K562 (cell line): ENCODE measurements at regions not wholly inside any gene's neighbourhood (a gene's known extent, or its start where the extent isn't known, plus 50 kb on each side); places are given as distances from the start of the nearest gene placed in this dataset.

ENCODE experiments used
- ATAC-seq: fragments of 200-7000 bp; cut with Tn5 transposase; 3 replicates; pipeline ENCODE4 v1.9.1; 2020; ENCODE audit warnings: moderate library complexity
- BruUV-seq: library from RNA; stranded (reverse); fragments of 400-500 nt; replicated peaks from 2 replicates; lab custom pipeline; 2021; lab: Mats Ljungman, UMichigan
- CTCF ChIA-PET: fragments of 300-600 bp; formaldehyde crosslinking; extraction: SDS; loops from one replicate; lab custom pipeline; 2021; ENCODE audit warnings: low intra/inter-chr PET ratio; lab: Yijun Ruan, JAX
- POLR2A ChIA-PET: fragments of 300-600, 350-650 bp; sonication (Branson Sonifier 250); formaldehyde crosslinking; extraction: SDS; loops from one replicate; lab custom pipeline; 2021; ENCODE audit warnings: antibody characterized with exemption, inconsistent platforms; lab: Yijun Ruan, JAX
- DNase-seq, 4 experiments: peaks; one replicate each; pipeline versions ENCODE4 v3.0.0 to v3.0.0-alpha.2; 2011 to 2018; ENCODE audit warnings: low spot score in 3 of 4, mixed read lengths in 3 of 4; ENCODE audit errors: extremely low read depth in 1 of 4
- FAIRE-seq: peaks from 2 replicates; lab custom pipeline; 2011; peaks lifted over from hg19 to GRCh38; lab: Jason Lieb, UNC
- H2AFZ ChIP-seq: 2 replicates; pipeline ENCODE4 v1.6.0; 2011; ENCODE audit warnings: low read depth, low read length, control low read depth, inconsistent platforms
- H3K27ac ChIP-seq: fragments of 200-600 bp; 3 replicates; pipeline ENCODE4 v1.8.0; 2011; ENCODE audit warnings: low read depth, mild to moderate bottlenecking, control low read depth, inconsistent platforms, low read length, moderate library complexity, mixed read lengths; ENCODE audit errors: extremely low read depth
- H3K27me3 ChIP-seq, 2 experiments: fragments of 300-600 bp in 1 of 2; 2 replicates in 1 of 2; 3 replicates in 1 of 2; pipeline versions ENCODE4 v1.6.0 to v1.8.0; 2011; ENCODE audit warnings: inconsistent platforms in 2 of 2, low read length in 2 of 2, mild to moderate bottlenecking in 1 of 2, mixed read lengths in 1 of 2, moderate library complexity in 1 of 2; ENCODE audit not compliant: control insufficient read depth in 2 of 2, insufficient read depth in 2 of 2
- H3K36me3 ChIP-seq: fragments of 300-600 bp; 3 replicates; pipeline ENCODE4 v1.8.0; 2011; ENCODE audit warnings: mild to moderate bottlenecking, low read length, inconsistent platforms; ENCODE audit not compliant: control insufficient read depth, insufficient read depth
- H3K4me1 ChIP-seq, 2 experiments: fragments of 200-600 bp in 1 of 2; replicated peaks in 1 of 2; 2 replicates in 1 of 2; 3 replicates in 1 of 2; pipeline versions ENCODE4 v1.5.1 to v1.8.0; 2011; ENCODE audit warnings: inconsistent platforms in 2 of 2, low read length in 2 of 2, mild to moderate bottlenecking in 1 of 2, mixed read lengths in 1 of 2, moderate library complexity in 1 of 2; ENCODE audit not compliant: control insufficient read depth in 2 of 2, insufficient read depth in 2 of 2
- H3K4me2 ChIP-seq: 2 replicates; pipeline ENCODE4 v1.6.1; 2011; ENCODE audit warnings: low read length, control low read depth, inconsistent platforms, mixed read lengths; ENCODE audit not compliant: insufficient read depth
- H3K4me3 ChIP-seq: fragments of 200-600 bp; sonication (generic), shearing (Covaris generic); 2 replicates; pipeline ENCODE4 v1.5.1; 2016; ENCODE audit warnings: control low read depth, inconsistent platforms
- H3K79me2 ChIP-seq: fragments of 200-600 bp; 3 replicates; pipeline ENCODE4 v1.8.0; 2011; ENCODE audit warnings: low read length, inconsistent platforms; ENCODE audit not compliant: control insufficient read depth, insufficient read depth
- H3K9ac ChIP-seq, 2 experiments: 2 replicates each; pipeline versions ENCODE4 v1.6.0 to v1.6.1; 2011; ENCODE audit warnings: low read depth in 2 of 2, low read length in 2 of 2, control low read depth in 1 of 2, inconsistent platforms in 1 of 2, mild to moderate bottlenecking in 1 of 2, mixed read lengths in 1 of 2; ENCODE audit not compliant: insufficient read depth in 1 of 2
- H3K9me1 ChIP-seq: one replicate; pipeline ENCODE4 v1.6.0; 2011; ENCODE audit warnings: inconsistent platforms, mild to moderate bottlenecking, low read length, moderate library complexity; ENCODE audit not compliant: control insufficient read depth, insufficient read depth
- H3K9me3 ChIP-seq: replicated peaks from 2 replicates; pipeline ENCODE4 v1.5.1; 2011; ENCODE audit warnings: low read depth, low read length, inconsistent platforms; ENCODE audit not compliant: control insufficient read depth, insufficient read depth
- H4K20me1 ChIP-seq: replicated peaks from 2 replicates; pipeline ENCODE4 v1.6.1; 2011; ENCODE audit warnings: low read length, inconsistent platforms, mixed read lengths; ENCODE audit not compliant: control insufficient read depth, insufficient read depth
- ARNT ChIP-seq, 2 experiments: fragments of 450-650 bp; IDR thresholded peaks; 2 replicates each; pipeline ENCODE4 v1.6.1; 2016; ENCODE audit warnings: mild to moderate bottlenecking in 1 of 2
- BHLHE40 ChIP-seq: IDR thresholded peaks from 2 replicates; pipeline ENCODE4 v1.6.1; 2011; ENCODE audit warnings: low read length, improper control_type of control experiment
- BRF1 ChIP-seq: IDR thresholded peaks from 3 replicates; pipeline ENCODE4 v1.6.1; 2011; ENCODE audit warnings: borderline replicate concordance, mild to moderate bottlenecking; ENCODE audit not compliant: insufficient read length; ENCODE audit errors: extremely low read depth
- CHD4 ChIP-seq: fragments of 200-600 bp; sonication (generic); IDR thresholded peaks from 3 replicates; pipeline ENCODE4 v1.6.1; 2012; ENCODE audit warnings: low read depth, mild to moderate bottlenecking, mixed read lengths, low read length, inconsistent platforms; ENCODE audit not compliant: insufficient read depth, insufficient replicate concordance, poor library complexity, severe bottlenecking
- EHMT2 ChIP-seq: fragments of 450-650 bp; IDR thresholded peaks from 2 replicates; pipeline ENCODE4 v1.6.1; 2018; ENCODE audit warnings: antibody characterized with exemption
- MEIS2 ChIP-seq: fragments of 450-650 bp; IDR thresholded peaks from 2 replicates; pipeline ENCODE4 v1.6.1; 2014; ENCODE audit warnings: mild to moderate bottlenecking; ENCODE audit not compliant: partially characterized antibody
- MIER1 ChIP-seq: fragments of 450-650 bp; IDR thresholded peaks from 2 replicates; pipeline ENCODE4 v1.6.1; 2016; ENCODE audit warnings: antibody characterized with exemption, mild to moderate bottlenecking, low read depth
- MLLT1 ChIP-seq, 2 experiments: fragments of 450-650 bp; IDR thresholded peaks; 2 replicates each; pipeline ENCODE4 v1.6.1; 2016
- NCOA1 ChIP-seq: fragments of 450-650 bp; IDR thresholded peaks from 2 replicates; pipeline ENCODE4 v1.6.1; 2016; ENCODE audit warnings: low read depth
- NCOR1 ChIP-seq: fragments of 450-650 bp; IDR thresholded peaks from 2 replicates; pipeline ENCODE4 v1.6.1; 2016; ENCODE audit warnings: mild to moderate bottlenecking, moderate library complexity
- NUFIP1 ChIP-seq: fragments of 450-650 bp; IDR thresholded peaks from 2 replicates; pipeline ENCODE4 v1.6.1; 2018; ENCODE audit not compliant: partially characterized antibody
- RBM34 ChIP-seq: fragments of 200-400 bp; formaldehyde crosslinking; IDR thresholded peaks from 2 replicates; pipeline ENCODE4 v1.6.1; 2018; ENCODE audit warnings: low read length, borderline replicate concordance; ENCODE audit not compliant: insufficient read depth
- SMAD4 ChIP-seq: fragments of 250-450 bp; sonication (Bioruptor Pico); conservative IDR thresholded peaks from 2 replicates; pipeline ENCODE4 v1.8.0; 2021; ENCODE audit warnings: inconsistent platforms, mild to moderate bottlenecking, moderate library complexity
- SRSF1 ChIP-seq: fragments of 200-400 bp; formaldehyde crosslinking; IDR thresholded peaks from 2 replicates; pipeline ENCODE4 v1.6.1; 2017; ENCODE audit warnings: mild to moderate bottlenecking, low read depth, low read length, moderate library complexity
- TAL1 ChIP-seq: fragments of 450-650 bp; IDR thresholded peaks from 2 replicates; pipeline ENCODE4 v1.6.1; 2016; ENCODE audit warnings: mild to moderate bottlenecking
- TBP ChIP-seq: optimal IDR thresholded peaks from 2 replicates; pipeline ENCODE3; 2011; ENCODE audit warnings: low read depth, low read length, improper control_type of control experiment
- ZNF609 ChIP-seq: sonication (generic); formaldehyde crosslinking; IDR thresholded peaks from 2 replicates; pipeline ENCODE4 v1.8.1; 2023; ENCODE audit warnings: missing genetic modification reagents, mild to moderate bottlenecking, borderline replicate concordance
- WGBS: fragments of 100-300 bp; shearing (Covaris generic); methylation state at CpG from one replicate; pipeline ENCODE4 v1.1.6; 2016; ENCODE audit warnings: low coverage, mixed read lengths; ENCODE audit not compliant: insufficient coverage; ENCODE audit errors: missing lambda C conversion rate; 5-methylcytosine and 5-hydroxymethylcytosine counted together
- in situ Hi-C: fragments of 300-500 bp; cut with MboI; formaldehyde crosslinking; loops from 4 replicates; pipeline ENCODE4 v1.15.0; 2018; ENCODE audit warnings: inconsistent platforms, mixed read lengths
- intact Hi-C: fragments of 100-400 bp; cut with micrococcal nuclease; formaldehyde crosslinking; loops from 2 replicates; pipeline ENCODE4 v1.14.2; 2022

- Histone ChIP-seq H3K27me3 (peaks cover 0 to 10% of the 10 kb centered on the region in 2 experiments), H3K9ac (no peak overlapping the region), H3K4me1 (no peaks in the 10 kb centered on the region), H3K36me3 (no peaks in the 10 kb centered on the region), H3K9me3 (no peaks in the 10 kb centered on the region), H3K9me1 (no peaks in the 10 kb centered on the region), H3K79me2 (no peaks in the 10 kb centered on the region), H2AFZ (no peak overlapping the region), H4K20me1 (no peaks in the 10 kb centered on the region), H3K4me2 (no peak overlapping the region), H3K4me3 (no peak overlapping the region), H3K27ac (no peak overlapping the region)
- CTCF ChIA-PET = no interaction called here
- FAIRE-seq (no peak), DNase-seq (no peak), ATAC-seq (no peak)
- 1% methylated on average over 4 of the region's 4 CpGs for WGBS
- intact Hi-C loops = no loop called here
- POLR2A ChIA-PET = interaction anchor here (0.7 to 1.0 kb wide), 3 partner anchors 13 to 20 kb away, joined by 3 read pairs; no protein-coding TSS in a partner anchor
- TF ChIP-seq MLLT1 (IDR thresholded peaks at IDR 0.05) (no peak), ARNT (IDR thresholded peaks at IDR 0.05) (no peak), BRF1 (no peak), RBM34 (no peak), NCOR1 (no peak), TAL1 (no peak), NCOA1 (no peak), MEIS2 (no peak), NUFIP1 (no peak), EHMT2 (no peak), SMAD4 (CRISPR knock-in tag) (no peak), TBP (no peak), CHD4 (no peak), SRSF1 (no peak), MIER1 (no peak), BHLHE40 (no peak), ZNF609 (CRISPR knock-in tag) (no peak)
- BruUV-seq = no TSS peak
- in situ Hi-C loops = no loop called here
Observed at GRCh38 chr6:14250573-14250972, 133.0 kb downstream of the CD83 start.
